ENCODE measurements at regions not wholly inside any gene's neighbourhood (a gene's known extent, or its start where the extent isn't known, plus 50 kb on each side); places are given as distances from the start of the nearest gene placed in this dataset.

GRCh38 chr9:1743121-1743960 lies 271.8 kb upstream of the SMARCA2 start:
- TF ChIP-seq TCF12 (IDR thresholded peaks at IDR 0.05; ENCODE audit: low read depth) (no peak), RAD21 (IDR thresholded peaks at IDR 0.05; ENCODE audit: low read depth) (no peak), TEAD4 (IDR thresholded peaks at IDR 0.05) (no peak), ZBTB7A (IDR thresholded peaks at IDR 0.05; ENCODE audit: low read depth) (no peak), NFIC (IDR thresholded peaks at IDR 0.05) (no peak), CEBPB (IDR thresholded peaks at IDR 0.05) (no peak), YY1 (IDR thresholded peaks at IDR 0.05; ENCODE audit: low read depth) (no peak), FOXM1 (IDR thresholded peaks at IDR 0.05; ENCODE audit: borderline replicate concordance, low read depth) (no peak), EP300 (IDR thresholded peaks at IDR 0.05; ENCODE audit: borderline replicate concordance) (no peak), CREB1 (IDR thresholded peaks at IDR 0.05; ENCODE audit: low read depth) (no peak), TAF1 (IDR thresholded peaks at IDR 0.05; ENCODE audit: low read depth) (no peak), EGR1 (IDR thresholded peaks at IDR 0.05) (no peak)
- TF ChIP-seq, protein P1, sequence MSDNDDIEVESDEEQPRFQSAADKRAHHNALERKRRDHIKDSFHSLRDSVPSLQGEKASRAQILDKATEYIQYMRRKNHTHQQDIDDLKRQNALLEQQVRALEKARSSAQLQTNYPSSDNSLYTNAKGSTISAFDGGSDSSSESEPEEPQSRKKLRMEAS (IDR thresholded peaks at IDR 0.05), result no peak
- TF ChIP-seq, protein P2, sequence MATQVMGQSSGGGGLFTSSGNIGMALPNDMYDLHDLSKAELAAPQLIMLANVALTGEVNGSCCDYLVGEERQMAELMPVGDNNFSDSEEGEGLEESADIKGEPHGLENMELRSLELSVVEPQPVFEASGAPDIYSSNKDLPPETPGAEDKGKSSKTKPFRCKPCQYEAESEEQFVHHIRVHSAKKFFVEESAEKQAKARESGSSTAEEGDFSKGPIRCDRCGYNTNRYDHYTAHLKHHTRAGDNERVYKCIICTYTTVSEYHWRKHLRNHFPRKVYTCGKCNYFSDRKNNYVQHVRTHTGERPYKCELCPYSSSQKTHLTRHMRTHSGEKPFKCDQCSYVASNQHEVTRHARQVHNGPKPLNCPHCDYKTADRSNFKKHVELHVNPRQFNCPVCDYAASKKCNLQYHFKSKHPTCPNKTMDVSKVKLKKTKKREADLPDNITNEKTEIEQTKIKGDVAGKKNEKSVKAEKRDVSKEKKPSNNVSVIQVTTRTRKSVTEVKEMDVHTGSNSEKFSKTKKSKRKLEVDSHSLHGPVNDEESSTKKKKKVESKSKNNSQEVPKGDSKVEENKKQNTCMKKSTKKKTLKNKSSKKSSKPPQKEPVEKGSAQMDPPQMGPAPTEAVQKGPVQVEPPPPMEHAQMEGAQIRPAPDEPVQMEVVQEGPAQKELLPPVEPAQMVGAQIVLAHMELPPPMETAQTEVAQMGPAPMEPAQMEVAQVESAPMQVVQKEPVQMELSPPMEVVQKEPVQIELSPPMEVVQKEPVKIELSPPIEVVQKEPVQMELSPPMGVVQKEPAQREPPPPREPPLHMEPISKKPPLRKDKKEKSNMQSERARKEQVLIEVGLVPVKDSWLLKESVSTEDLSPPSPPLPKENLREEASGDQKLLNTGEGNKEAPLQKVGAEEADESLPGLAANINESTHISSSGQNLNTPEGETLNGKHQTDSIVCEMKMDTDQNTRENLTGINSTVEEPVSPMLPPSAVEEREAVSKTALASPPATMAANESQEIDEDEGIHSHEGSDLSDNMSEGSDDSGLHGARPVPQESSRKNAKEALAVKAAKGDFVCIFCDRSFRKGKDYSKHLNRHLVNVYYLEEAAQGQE (IDR thresholded peaks at IDR 0.05; ENCODE audit: low read depth), result no peak
- TF ChIP-seq, protein P3, sequence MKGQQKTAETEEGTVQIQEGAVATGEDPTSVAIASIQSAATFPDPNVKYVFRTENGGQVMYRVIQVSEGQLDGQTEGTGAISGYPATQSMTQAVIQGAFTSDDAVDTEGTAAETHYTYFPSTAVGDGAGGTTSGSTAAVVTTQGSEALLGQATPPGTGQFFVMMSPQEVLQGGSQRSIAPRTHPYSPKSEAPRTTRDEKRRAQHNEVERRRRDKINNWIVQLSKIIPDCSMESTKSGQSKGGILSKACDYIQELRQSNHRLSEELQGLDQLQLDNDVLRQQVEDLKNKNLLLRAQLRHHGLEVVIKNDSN (IDR thresholded peaks at IDR 0.05), result no peak

- TF ChIP-seq, protein P3 (IDR thresholded peaks at IDR 0.05), result no peak
- no peak for TF ChIP-seq RAD21 (IDR thresholded peaks at IDR 0.05; ENCODE audit: low read depth)
- no peak for TF ChIP-seq EP300 (IDR thresholded peaks at IDR 0.05; ENCODE audit: borderline replicate concordance)
- TF ChIP-seq YY1 (IDR thresholded peaks at IDR 0.05; ENCODE audit: low read depth), result no peak
- no peak for TF ChIP-seq TAF1 (IDR thresholded peaks at IDR 0.05; ENCODE audit: low read depth)
- no peak for TF ChIP-seq TCF12 (IDR thresholded peaks at IDR 0.05; ENCODE audit: low read depth)
- no peak for TF ChIP-seq CREB1 (IDR thresholded peaks at IDR 0.05; ENCODE audit: low read depth)
- TF ChIP-seq NFIC (IDR thresholded peaks at IDR 0.05), result no peak
These were observed 269.2 kb upstream of the SMARCA2 start for GRCh38 chr9:1745980-1746379.

GRCh38 chr9:1747417-1747967 lies 267.7 kb upstream of the SMARCA2 start:
- TF ChIP-seq TEAD4 (IDR thresholded peaks at IDR 0.05) (no peak), NFIC (IDR thresholded peaks at IDR 0.05) (no peak), TAF1 (IDR thresholded peaks at IDR 0.05; ENCODE audit: low read depth) (no peak)
- TF ChIP-seq, protein P1 (IDR thresholded peaks at IDR 0.05), result no peak

- TF ChIP-seq YY1 (IDR thresholded peaks at IDR 0.05; ENCODE audit: low read depth), result no peak
- no peak for TF ChIP-seq EP300 (IDR thresholded peaks at IDR 0.05; ENCODE audit: borderline replicate concordance)
- TF ChIP-seq, protein P3 (IDR thresholded peaks at IDR 0.05), result no peak
- no peak for TF ChIP-seq EGR1 (IDR thresholded peaks at IDR 0.05)
- TF ChIP-seq, protein P2 (IDR thresholded peaks at IDR 0.05; ENCODE audit: low read depth), result no peak
- no peak for TF ChIP-seq TCF12 (IDR thresholded peaks at IDR 0.05; ENCODE audit: low read depth)
- no peak for TF ChIP-seq CEBPB (IDR thresholded peaks at IDR 0.05)
- no peak for TF ChIP-seq RAD21 (IDR thresholded peaks at IDR 0.05; ENCODE audit: low read depth)
- no peak for TF ChIP-seq FOXM1 (IDR thresholded peaks at IDR 0.05; ENCODE audit: borderline replicate concordance, low read depth)
- TF ChIP-seq ZBTB7A (IDR thresholded peaks at IDR 0.05; ENCODE audit: low read depth), result no peak
- TF ChIP-seq CREB1 (IDR thresholded peaks at IDR 0.05; ENCODE audit: low read depth), result no peak
- TF ChIP-seq NFIC (IDR thresholded peaks at IDR 0.05), result no peak
- TF ChIP-seq, protein P1 (IDR thresholded peaks at IDR 0.05), result no peak
- TF ChIP-seq TAF1 (IDR thresholded peaks at IDR 0.05; ENCODE audit: low read depth), result no peak
- TF ChIP-seq TEAD4 (IDR thresholded peaks at IDR 0.05), result no peak
These were observed 266.7 kb upstream of the SMARCA2 start for GRCh38 chr9:1748407-1748806.

- TF ChIP-seq, protein P1 (IDR thresholded peaks at IDR 0.05), result no peak
- no peak for TF ChIP-seq CREB1 (IDR thresholded peaks at IDR 0.05; ENCODE audit: low read depth)
- TF ChIP-seq NFIC (IDR thresholded peaks at IDR 0.05), result no peak
- TF ChIP-seq TEAD4 (IDR thresholded peaks at IDR 0.05), result no peak
- TF ChIP-seq TAF1 (IDR thresholded peaks at IDR 0.05; ENCODE audit: low read depth), result no peak
- TF ChIP-seq CEBPB (IDR thresholded peaks at IDR 0.05), result no peak
These were observed 258.0 kb upstream of the SMARCA2 start for GRCh38 chr9:1757186-1757585.
